GM23338 (cell line): ENCODE measurements at regions not wholly inside any gene's neighbourhood (a gene's known extent, or its start where the extent isn't known, plus 50 kb on each side); places are given as distances from the start of the nearest gene placed in this dataset.

Experiments used
- CREB1 ChIP-seq: fragments of 250-450 bp; sonication (Bioruptor Pico); IDR thresholded peaks from 2 replicates; pipeline ENCODE4 v1.5.0; 2020; ENCODE audit warnings: low read depth, mild to moderate bottlenecking, moderate library complexity
- EZH2 ChIP-seq: fragments of 200-600 bp; sonication (generic); IDR thresholded peaks from one replicate; pipeline ENCODE4 v1.8.0; 2017; ENCODE audit warnings: antibody characterized with exemption, mild to moderate bottlenecking, low read depth; ENCODE audit not compliant: unreplicated experiment
- POLR2AphosphoS5 ChIP-seq: IDR thresholded peaks from 2 replicates; pipeline ENCODE4 v1.6.1; 2016; ENCODE audit warnings: antibody characterized with exemption, low read depth
- ZNF114 ChIP-seq: fragments of 250-450 bp; sonication (Bioruptor Pico); IDR thresholded peaks from 2 replicates; pipeline ENCODE4 v1.5.0; 2020; ENCODE audit warnings: mild to moderate bottlenecking, moderate library complexity
- TF ChIP-seq, protein P1 (sequence below), 2 experiments: fragments of 200-600 bp in 1 of 2; sonication (generic) in 1 of 2; conservative IDR thresholded peaks; 2 replicates each; pipeline versions ENCODE4 v1.5.1 to v1.6.1; 2016 to 2017; ENCODE audit warnings: antibody characterized with exemption in 2 of 2, low read depth in 2 of 2, mild to moderate bottlenecking in 2 of 2, moderate library complexity in 1 of 2
- TF ChIP-seq, protein P2 (sequence below): IDR thresholded peaks from one replicate; pipeline ENCODE4 v1.6.1; 2018; ENCODE audit warnings: antibody characterized with exemption; ENCODE audit not compliant: unreplicated experiment

DNA sequence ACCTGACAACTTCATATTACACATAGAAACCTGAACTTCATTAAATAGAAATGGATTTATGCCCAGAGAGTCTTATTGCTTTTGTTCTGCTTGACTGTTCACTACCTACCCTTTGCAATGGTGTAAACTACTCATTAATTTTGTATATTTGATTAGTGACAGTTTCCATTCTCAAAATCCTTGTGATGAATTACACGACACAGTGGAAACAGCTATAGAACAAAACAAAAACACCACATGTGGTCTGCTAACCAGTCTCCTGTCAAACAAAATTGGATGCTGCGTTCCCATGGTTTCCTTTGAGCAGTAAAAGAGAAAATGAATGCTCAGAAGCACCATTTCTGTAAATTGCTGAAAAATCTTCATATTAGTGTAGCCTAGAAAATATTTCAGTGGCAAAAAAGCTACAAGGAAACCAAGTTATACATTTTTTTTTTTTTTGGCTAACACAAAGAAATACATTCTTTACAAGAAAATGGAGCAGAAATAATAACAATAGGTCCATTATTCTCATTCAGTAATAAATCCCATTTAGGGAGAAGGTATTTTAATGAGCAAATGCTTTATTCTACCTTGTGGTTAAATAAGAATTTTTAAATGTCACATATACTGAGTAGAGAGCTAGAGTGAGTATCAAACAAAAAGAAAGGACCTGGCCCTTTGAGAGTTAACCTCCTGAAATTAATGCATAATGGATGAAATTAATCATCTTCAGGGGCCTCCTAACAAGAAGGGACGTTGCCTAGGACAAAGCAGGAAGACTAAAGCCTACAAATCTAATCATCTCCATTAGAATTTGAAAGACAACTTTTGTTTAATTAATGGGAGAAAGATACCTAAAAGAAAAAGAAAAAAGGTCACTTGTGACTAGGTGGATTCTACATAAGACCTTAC lies 355.1 kb upstream of the ZC3H15 start:
- TF ChIP-seq, protein P1, sequence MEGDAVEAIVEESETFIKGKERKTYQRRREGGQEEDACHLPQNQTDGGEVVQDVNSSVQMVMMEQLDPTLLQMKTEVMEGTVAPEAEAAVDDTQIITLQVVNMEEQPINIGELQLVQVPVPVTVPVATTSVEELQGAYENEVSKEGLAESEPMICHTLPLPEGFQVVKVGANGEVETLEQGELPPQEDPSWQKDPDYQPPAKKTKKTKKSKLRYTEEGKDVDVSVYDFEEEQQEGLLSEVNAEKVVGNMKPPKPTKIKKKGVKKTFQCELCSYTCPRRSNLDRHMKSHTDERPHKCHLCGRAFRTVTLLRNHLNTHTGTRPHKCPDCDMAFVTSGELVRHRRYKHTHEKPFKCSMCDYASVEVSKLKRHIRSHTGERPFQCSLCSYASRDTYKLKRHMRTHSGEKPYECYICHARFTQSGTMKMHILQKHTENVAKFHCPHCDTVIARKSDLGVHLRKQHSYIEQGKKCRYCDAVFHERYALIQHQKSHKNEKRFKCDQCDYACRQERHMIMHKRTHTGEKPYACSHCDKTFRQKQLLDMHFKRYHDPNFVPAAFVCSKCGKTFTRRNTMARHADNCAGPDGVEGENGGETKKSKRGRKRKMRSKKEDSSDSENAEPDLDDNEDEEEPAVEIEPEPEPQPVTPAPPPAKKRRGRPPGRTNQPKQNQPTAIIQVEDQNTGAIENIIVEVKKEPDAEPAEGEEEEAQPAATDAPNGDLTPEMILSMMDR (conservative IDR thresholded peaks at IDR 0.05; ENCODE audit: low read depth in 2 of 2) = no peak
- no peak for TF ChIP-seq POLR2AphosphoS5
- TF ChIP-seq CREB1 (CRISPR knock-in tag) = no peak
- no peak for TF ChIP-seq ZNF114 (CRISPR knock-in tag)
- no peak for TF ChIP-seq EZH2
- TF ChIP-seq, protein P2, sequence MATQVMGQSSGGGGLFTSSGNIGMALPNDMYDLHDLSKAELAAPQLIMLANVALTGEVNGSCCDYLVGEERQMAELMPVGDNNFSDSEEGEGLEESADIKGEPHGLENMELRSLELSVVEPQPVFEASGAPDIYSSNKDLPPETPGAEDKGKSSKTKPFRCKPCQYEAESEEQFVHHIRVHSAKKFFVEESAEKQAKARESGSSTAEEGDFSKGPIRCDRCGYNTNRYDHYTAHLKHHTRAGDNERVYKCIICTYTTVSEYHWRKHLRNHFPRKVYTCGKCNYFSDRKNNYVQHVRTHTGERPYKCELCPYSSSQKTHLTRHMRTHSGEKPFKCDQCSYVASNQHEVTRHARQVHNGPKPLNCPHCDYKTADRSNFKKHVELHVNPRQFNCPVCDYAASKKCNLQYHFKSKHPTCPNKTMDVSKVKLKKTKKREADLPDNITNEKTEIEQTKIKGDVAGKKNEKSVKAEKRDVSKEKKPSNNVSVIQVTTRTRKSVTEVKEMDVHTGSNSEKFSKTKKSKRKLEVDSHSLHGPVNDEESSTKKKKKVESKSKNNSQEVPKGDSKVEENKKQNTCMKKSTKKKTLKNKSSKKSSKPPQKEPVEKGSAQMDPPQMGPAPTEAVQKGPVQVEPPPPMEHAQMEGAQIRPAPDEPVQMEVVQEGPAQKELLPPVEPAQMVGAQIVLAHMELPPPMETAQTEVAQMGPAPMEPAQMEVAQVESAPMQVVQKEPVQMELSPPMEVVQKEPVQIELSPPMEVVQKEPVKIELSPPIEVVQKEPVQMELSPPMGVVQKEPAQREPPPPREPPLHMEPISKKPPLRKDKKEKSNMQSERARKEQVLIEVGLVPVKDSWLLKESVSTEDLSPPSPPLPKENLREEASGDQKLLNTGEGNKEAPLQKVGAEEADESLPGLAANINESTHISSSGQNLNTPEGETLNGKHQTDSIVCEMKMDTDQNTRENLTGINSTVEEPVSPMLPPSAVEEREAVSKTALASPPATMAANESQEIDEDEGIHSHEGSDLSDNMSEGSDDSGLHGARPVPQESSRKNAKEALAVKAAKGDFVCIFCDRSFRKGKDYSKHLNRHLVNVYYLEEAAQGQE = no peak
